Mucosa of rectum (tissue), 2 donors: ENCODE measurements at regions not wholly inside any gene's neighbourhood (a gene's known extent, or its start where the extent isn't known, plus 50 kb on each side); places are given as distances from the start of the nearest gene placed in this dataset.

ENCODE experiments used
- H3K27ac ChIP-seq, 2 donors: one replicate each; pipeline ENCODE4 v1.7.0; 2013; ENCODE audit warnings: inconsistent platforms in 2 of 2, low read depth in 2 of 2, low read length in 2 of 2
- H3K27me3 ChIP-seq, 2 donors: one replicate each; pipeline ENCODE4 v1.7.0; 2013; ENCODE audit warnings: low read length in 2 of 2; ENCODE audit not compliant: control insufficient read depth in 2 of 2, insufficient read depth in 2 of 2
- H3K36me3 ChIP-seq, 2 donors: one replicate each; pipeline ENCODE4 v1.7.0; 2013; ENCODE audit warnings: low read length in 2 of 2; ENCODE audit not compliant: control insufficient read depth in 2 of 2, insufficient read depth in 2 of 2
- H3K4me1 ChIP-seq, 2 donors: one replicate each; pipeline ENCODE4 v1.7.0; 2013; ENCODE audit warnings: low read length in 2 of 2, mild to moderate bottlenecking in 1 of 2; ENCODE audit not compliant: control insufficient read depth in 2 of 2, insufficient read depth in 2 of 2
- H3K4me3 ChIP-seq, 2 donors: one replicate each; pipeline ENCODE4 v1.7.0; 2013; ENCODE audit warnings: low read length in 2 of 2
- H3K9ac ChIP-seq, 2 donors: one replicate each; pipeline ENCODE4 v1.7.0; 2013; ENCODE audit warnings: low read length in 2 of 2, low read depth in 1 of 2, mild to moderate bottlenecking in 1 of 2
- H3K9me3 ChIP-seq, 2 donors: one replicate each; pipeline ENCODE4 v1.7.0; 2013; ENCODE audit warnings: low read length in 2 of 2; ENCODE audit not compliant: control insufficient read depth in 2 of 2
- donor health status: healthy.
- donor health status: Normal muscosa, but diverticular disease.

DNA sequence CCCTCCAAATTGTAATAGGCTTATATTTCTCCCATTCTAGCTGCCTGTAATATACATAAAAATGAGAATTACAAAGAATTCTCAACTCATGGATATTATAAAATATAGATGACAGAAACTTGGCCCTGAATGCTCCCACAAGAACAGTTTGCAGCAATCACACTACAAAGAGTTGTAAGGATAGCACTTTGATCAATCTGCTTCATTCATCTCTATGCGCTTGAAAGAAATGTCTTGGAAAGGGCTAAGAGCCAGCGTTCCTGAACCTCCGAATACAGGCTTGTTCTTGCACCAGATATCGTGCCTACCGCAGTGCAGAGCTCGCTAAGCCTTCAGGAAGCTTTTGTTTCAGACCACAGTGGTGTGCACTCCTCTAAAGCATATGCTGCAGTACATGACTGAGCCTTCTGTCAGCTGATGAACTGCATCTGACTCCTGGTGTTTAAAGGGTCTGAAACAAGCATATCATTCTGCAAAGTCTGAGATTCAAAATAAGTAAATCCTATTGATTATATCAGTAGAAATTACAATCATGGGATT is 417.6 kb upstream of the ZFP42 start:
- Histone ChIP-seq H3K27me3 (no peaks in the 10 kb centered on the region), H3K36me3 (no peaks in the 10 kb centered on the region), H3K4me3 (no peak overlapping the region), H3K27ac (no peak overlapping the region), H3K9ac (no peak overlapping the region), H3K4me1 (no peaks in the 10 kb centered on the region), H3K9me3 (no peaks in the 10 kb centered on the region)

DNA sequence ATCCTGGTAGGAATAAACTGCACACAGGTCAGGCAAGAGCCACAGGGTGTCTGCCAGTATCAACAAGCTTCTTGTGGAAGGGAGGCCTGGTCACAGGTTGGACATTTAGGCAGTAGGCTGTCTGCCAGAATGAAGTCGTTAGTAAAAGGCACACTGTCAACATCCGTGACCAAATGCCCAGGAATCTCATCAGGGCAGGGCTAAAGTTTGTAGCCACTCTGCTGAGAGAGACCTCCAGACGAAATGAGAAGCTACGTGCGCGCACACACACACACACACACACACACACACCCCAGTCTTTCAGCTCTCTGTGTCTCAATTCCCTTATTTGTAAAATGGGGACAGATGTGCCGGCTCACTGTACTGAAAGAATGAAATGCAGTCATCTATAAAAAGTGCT is 408.7 kb upstream of the ZFP42 start:
- Histone ChIP-seq H3K9me3 (no peaks in the 10 kb centered on the region), H3K4me3 (no peak overlapping the region), H3K9ac (no peak overlapping the region), H3K27ac (no peak overlapping the region), H3K27me3 (no peaks in the 10 kb centered on the region), H3K4me1 (no peaks in the 10 kb centered on the region), H3K36me3 (no peaks in the 10 kb centered on the region)

DNA sequence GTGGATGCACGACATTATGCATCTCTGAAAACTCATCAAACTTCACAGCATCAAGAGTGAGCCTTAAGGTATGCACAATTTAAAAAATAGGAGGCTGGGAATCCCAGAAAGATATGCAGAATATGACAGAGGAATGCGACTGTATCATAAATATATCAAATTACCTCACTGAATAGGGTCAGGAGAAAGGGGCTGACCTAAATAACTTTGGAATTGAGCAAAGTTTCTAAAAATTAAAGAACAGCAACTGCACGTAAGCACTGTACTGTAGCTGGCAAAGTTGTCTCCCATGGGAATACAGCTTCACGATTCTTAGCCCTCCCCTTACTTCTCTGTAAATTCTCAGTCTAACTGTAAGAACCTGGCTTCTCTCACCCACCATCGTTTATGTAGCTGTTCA is 397.4 kb upstream of the ZFP42 start:
- no peaks in the 10 kb centered on the region for H3K4me1 ChIP-seq
- no peaks in the 10 kb centered on the region for H3K9me3 ChIP-seq
- H3K27me3 ChIP-seq = no peaks in the 10 kb centered on the region
- no peak overlapping the region for H3K9ac ChIP-seq
- H3K36me3 ChIP-seq = no peaks in the 10 kb centered on the region
- no peak overlapping the region for H3K27ac ChIP-seq
- no peak overlapping the region for H3K4me3 ChIP-seq

DNA sequence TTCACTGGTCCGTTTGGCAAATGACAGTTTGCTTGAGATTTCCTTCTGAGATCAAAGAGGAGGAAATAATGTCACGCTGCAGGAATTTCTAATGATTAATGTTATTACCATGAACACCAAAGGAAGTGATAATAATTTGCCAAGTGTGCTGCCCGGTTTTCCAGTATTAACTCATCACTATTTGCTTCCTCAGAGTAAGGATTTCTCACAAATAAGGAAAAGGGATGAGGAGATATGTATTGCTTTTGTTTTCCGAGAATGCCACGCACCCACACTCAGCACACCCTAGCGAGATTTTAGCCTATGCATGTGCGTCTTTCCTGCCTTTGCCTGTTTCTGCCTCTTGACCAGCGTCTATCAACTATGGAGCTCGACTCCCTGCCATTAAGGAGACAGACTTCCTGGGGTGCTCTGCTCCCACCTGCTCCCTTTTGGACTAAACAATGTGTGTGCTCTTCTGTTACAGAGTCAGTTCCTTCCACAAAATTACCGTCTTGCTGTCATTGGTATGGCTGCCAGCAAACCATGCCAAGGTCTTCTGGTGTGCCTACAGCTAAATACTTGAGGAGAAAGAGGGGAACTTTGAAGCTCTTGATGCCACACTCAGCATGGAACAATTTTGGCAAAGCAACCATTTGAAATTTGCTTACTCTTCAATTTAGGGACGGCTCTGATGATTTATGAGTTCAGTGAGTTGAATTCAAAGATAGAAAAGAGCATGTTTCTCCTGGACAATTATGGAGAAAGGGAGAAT is 393.1 kb upstream of the ZFP42 start:
- H3K4me3 ChIP-seq = no peak overlapping the region
- no peaks in the 10 kb centered on the region for H3K4me1 ChIP-seq
- no peak overlapping the region for H3K27ac ChIP-seq
- no peak overlapping the region for H3K9ac ChIP-seq
- no peaks in the 10 kb centered on the region for H3K27me3 ChIP-seq
- H3K9me3 ChIP-seq = no peaks in the 10 kb centered on the region
- H3K36me3 ChIP-seq = no peaks in the 10 kb centered on the region

DNA sequence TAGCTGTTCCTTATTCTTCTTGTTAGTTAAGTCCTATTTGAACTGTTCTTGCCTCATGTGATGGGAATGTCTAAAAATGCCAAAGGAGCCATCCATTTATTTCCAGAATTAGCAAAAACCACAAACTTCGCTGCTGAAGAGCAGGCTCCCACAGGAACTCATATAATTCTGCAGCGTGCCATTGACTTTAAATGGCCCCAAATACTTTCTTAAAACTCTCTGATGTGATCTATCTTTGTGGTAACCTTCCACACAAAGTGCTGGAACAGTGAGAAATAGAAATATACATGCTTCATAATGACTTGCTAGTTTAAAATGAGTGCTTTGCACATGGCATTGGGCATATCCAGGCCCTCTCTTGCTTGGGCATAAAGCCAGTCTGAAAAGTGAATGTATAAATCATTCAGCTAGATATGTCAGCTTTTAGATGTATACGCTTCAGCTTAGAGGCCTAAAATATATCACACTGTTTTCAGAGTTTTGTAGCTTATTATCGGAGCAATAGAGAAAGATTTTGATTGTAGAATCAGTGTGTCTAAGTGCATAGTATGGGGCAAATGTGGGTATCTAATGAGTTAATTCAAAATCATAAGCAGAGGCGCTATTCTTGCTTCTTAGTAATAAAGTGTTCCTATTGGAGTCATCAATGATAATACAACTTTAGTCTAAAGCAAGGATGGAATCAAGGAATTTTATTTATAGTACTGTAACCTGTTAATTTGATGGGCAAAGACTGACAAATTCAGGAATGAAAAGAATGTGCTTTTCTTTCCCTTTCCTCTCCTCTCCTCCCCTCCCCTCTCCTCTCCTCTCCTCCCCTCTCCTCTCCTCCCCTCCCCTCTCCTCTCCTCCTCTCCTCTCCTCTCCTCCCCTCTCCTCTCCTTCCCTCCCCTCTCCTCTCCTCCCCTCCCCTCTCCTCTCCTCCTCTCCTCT is 392.2 kb upstream of the ZFP42 start:
- Histone ChIP-seq H3K4me3 (no peak overlapping the region), H3K9ac (no peak overlapping the region), H3K27me3 (no peaks in the 10 kb centered on the region), H3K27ac (no peak overlapping the region), H3K36me3 (no peaks in the 10 kb centered on the region), H3K4me1 (no peaks in the 10 kb centered on the region), H3K9me3 (no peaks in the 10 kb centered on the region)

DNA sequence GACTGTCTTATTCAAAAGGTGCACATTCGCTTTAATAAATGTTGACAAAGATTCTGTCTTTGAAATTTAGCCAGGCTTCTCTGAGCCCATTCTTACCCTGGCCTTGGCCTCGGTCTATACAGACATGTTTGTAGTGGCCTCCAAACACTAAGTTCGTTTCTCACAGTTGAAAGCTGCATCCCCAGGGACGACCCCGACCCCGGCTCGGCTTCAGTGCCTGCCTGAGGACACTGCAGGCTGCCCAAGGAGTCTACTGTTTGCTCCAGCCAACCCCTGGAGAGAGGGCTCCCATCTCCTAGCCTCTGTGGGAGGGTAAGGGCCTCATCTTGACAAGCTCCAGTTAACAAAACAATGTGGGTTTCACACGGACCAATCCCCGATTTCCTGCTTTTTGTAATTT is 390.6 kb upstream of the ZFP42 start:
- Histone ChIP-seq H3K4me1 (no peaks in the 10 kb centered on the region), H3K9me3 (no peaks in the 10 kb centered on the region), H3K27me3 (no peaks in the 10 kb centered on the region), H3K9ac (no peak overlapping the region), H3K4me3 (no peak overlapping the region), H3K36me3 (no peaks in the 10 kb centered on the region), H3K27ac (no peak overlapping the region)

DNA sequence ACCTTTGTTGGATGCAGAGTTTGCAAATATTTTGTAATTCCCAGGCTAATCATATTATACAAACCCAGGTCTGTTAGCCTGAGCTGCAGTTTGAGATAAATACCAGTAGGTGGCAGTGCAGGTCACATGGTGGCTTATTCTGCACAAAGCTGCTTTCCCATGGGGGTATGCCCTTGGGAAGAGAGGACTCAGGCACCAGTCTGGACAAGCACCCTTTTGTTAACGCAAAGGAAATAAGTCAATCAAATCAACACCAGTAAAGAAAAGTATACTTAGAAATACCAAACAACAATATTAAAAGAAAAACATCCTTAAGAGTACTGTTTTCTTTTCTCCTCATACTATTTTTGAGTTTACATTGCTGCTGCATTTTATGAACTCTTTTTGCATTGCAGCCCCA is 389.0 kb upstream of the ZFP42 start:
- Histone ChIP-seq H3K9me3 (no peaks in the 10 kb centered on the region), H3K36me3 (no peaks in the 10 kb centered on the region), H3K4me3 (no peak overlapping the region), H3K4me1 (no peaks in the 10 kb centered on the region), H3K9ac (no peak overlapping the region), H3K27ac (no peak overlapping the region), H3K27me3 (no peaks in the 10 kb centered on the region)

DNA sequence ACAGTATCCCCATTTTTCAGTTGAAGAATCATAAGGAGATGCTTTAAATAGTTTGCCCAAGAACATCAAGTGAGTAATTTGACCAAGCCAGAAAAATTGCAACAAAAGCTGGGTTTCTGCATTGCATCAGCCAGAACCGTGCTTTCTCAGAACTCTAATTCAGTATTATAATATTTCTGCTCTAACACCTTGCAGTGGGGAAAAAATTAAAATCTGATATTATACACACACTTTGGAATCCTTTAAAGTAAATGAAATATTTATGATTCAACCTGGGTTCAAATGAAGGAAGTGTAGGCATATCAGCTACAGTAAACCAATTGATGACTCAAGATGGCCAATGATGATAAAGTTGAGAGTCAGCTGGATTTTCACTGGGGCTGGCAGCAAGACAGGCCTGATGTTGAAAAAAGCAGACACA is 387.6 kb upstream of the ZFP42 start:
- no peaks in the 10 kb centered on the region for H3K36me3 ChIP-seq
- H3K9ac ChIP-seq = no peak overlapping the region
- no peak overlapping the region for H3K4me3 ChIP-seq
- no peaks in the 10 kb centered on the region for H3K4me1 ChIP-seq
- H3K9me3 ChIP-seq = no peaks in the 10 kb centered on the region
- H3K27me3 ChIP-seq = no peaks in the 10 kb centered on the region
- H3K27ac ChIP-seq = no peak overlapping the region

DNA sequence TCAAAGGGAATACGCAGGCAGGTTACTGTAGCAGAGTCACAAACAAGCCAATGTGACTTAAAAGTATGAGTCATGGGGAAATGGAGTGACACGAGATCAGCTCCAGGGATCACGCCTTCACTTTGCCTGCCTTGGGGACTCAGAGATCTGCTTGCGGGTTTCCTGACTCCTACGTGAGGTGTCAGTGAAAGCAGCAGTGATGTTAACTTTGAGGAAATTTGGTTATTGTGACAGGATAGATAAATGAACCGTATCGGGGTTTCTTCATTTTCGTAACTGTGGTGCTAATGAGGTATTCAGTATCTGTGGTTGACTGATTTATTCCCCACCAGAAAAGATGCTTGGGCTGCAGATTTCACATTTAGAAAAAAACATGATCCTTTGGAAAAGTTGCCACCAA is 383.3 kb upstream of the ZFP42 start:
- Histone ChIP-seq H3K27me3 (no peaks in the 10 kb centered on the region), H3K27ac (no peak overlapping the region), H3K4me3 (no peak overlapping the region), H3K9ac (no peak overlapping the region), H3K4me1 (no peaks in the 10 kb centered on the region), H3K36me3 (no peaks in the 10 kb centered on the region), H3K9me3 (no peaks in the 10 kb centered on the region)
